ENCODE measurements at regions not wholly inside any gene's neighbourhood (a gene's known extent, or its start where the extent isn't known, plus 50 kb on each side); places are given as distances from the start of the nearest gene placed in this dataset.
"Not testable (repeated sequence)": the region's sequence is repeated elsewhere in the genome, so short reads cannot be mapped to it uniquely, and the experiment has no call there.

GRCh38 chr2:393711-394696 lies 106.1 kb upstream of the ALKAL2 start:
- no peak for DNase-seq

DNA sequence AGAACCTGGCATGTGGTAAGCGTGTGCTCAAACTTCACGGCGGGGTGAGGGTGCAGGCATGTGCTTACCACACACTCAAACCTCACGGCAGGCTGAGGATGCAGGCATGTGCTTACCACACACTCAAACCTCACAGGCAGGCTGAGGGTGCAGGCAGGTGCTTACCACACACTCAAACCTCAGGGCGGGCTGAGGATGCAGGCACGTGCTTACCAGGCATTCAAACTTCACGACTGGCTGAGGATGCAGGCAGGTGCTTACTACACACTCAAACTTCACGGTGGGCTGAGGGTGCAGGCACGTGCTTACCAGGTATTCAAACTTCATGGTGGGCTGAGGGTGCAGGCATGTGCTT lies 105.0 kb upstream of the ALKAL2 start:
- DNase-seq: no peak

GRCh38 chr2:392181-392925 lies 104.5 kb upstream of the ALKAL2 start:
- no peak for DNase-seq

DNA sequence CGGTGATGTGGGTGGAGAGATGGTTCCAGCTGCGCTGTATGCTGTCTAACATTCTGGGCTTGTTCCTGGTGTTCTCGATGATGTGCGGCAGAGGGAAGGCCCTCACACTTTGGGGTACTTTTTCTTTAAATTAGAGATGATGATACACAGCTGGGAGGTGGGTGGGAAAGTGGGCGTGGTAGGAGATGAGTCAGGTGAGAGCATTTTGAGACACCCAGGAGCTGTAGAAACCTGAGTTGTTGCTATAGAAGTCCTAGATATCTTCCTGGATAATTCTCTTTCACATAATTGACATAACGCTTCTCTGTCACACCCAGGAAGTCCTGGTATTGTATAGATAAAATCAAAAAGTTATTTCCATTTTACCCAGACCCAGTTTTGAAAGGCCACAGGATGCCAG lies 103.8 kb upstream of the ALKAL2 start:
- no peak for DNase-seq

GRCh38 chr2:390959-391358 lies 103.1 kb upstream of the ALKAL2 start:
- no peak for DNase-seq

GRCh38 chr2:389985-390384 lies 102.1 kb upstream of the ALKAL2 start:
- not testable (repeated sequence) for DNase-seq

DNA sequence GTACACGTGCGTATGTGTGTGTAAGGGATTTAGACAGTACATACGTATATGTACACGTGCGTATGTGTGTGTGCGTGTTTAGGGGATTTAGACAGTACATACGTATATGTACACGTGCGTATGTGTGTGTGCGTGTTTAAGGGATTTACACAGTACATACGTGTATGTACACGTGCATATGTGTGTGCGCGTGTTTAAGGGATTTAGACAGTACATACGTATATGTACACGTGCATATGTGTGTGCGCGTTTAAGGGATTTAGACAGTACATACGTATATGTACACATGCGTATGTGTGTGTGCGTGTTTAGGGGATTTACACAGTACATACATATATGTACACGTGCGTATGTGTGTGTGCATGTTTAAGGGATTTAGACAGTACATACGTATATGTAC lies 100.9 kb upstream of the ALKAL2 start:
- DNase-seq: not testable (repeated sequence)

DNA sequence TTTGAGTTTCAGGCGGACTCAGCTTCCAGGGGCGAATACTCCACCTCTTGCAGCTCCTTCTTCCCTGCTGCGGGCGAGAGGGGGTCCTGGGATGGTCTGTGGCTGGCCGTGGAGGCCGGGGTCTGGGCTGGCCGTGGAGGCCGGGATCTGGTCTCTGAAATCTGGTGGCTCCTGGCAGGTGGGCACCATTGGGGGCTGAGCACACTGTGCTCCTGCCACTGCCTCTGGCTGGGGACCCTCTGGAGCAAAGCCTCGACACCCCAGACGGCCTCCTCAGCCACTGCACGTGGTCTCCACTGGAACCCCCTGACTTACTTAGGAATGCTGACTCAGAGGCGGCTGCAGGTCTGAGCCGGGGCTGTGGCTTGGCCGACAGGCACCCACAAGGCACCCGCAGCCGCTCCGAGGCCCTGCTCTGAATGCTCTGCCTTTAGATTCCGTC lies 100.1 kb upstream of the ALKAL2 start:
- no peak for DNase-seq

GRCh38 chr2:386406-387103 lies 98.7 kb upstream of the ALKAL2 start:
- no peak for DNase-seq

DNA sequence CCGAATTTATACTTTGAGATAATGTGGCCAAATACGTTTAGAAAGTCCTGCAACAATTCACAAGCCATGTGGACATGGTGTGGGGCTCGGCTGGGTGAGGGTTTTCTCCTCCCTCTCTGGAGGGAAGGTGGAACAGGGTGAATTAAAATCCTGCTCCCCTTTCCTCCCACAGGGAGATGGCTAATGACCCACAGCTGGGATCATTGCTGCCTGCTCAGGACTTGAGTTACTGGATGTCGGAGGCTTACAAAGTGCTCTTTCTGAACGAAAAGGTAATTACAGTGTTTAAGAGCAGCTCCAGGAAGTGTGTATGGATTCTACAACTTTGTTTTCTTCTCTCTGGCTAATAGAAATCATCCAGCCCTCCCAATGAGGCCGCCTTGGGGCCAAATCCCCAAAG lies 97.9 kb upstream of the ALKAL2 start:
- DNase-seq: peak in 1 of 2 experiments; percentile 37

DNA sequence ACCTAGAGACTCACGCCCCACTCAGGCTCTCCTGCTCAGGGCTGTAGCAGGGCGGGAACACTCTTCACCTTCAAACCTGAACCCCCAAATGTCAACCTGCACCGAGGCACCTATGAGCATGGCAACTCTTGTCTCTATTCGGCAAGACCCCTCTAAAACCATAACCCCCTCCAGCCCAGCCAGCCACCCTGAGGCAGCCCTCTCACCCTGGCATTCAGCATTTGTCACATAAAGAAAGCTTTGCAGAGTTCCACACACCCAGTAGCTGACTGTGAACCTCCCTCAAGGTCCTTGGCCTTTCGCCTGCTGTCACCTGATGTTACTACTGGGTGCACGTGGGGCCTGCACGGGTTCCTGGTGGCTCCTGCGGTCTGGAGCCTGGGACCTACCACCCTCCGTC lies 97.2 kb upstream of the ALKAL2 start:
- DNase-seq: no peak

DNA sequence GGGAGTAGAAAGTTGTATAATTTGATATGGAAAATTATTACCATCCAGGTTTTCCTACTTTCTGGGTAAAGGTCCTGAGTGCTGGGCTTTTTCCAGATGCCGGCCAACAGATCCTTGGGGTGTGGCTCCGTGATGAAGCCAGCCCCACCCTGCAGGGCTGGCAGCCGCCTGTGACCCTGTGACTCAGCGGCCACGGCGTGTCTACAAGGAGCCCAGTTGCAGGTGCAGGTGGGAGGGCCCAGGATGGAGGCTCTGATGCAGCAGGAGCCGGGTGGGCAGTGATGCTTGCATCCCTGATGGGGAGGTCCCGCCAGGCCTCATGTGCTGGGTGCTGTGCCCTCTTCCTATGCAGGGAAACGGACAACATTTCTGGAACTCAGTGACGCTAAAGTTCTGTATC lies 96.0 kb upstream of the ALKAL2 start:
- DNase-seq: no peak

DNA sequence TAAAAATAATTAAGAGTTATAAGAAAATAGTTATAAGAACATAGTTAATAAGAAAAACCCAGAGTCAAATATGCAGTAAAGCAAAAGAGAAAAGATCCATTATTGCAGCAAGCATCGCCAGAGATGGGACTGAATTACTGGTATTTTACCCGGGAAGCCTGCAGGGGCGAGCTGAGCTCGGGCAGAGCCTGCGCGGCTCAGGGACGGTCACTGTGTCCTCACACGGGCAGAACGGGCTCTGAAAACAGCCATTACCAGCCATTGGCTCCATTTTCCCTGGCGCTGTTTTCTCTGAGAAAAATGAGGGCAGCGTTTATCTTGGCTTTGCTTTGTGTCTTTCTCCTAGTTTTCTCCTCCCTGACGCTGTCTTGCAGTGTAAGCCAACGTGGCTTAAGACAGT lies 95.3 kb upstream of the ALKAL2 start:
- no peak for DNase-seq

DNA sequence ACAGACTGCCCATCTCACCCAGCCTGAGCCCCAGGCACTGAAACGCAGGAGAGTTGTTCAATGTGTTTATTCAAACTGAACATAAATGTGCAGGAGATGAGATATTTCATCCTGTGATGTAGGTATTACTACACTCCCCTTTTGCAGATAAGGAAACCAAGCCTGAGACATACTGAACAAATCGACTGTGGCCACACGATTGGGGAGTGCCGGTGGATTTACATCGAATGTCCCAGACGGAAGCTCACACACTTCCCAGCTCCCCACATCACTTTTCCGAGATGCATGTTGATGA lies 94.8 kb upstream of the ALKAL2 start:
- DNase-seq: no peak

DNA sequence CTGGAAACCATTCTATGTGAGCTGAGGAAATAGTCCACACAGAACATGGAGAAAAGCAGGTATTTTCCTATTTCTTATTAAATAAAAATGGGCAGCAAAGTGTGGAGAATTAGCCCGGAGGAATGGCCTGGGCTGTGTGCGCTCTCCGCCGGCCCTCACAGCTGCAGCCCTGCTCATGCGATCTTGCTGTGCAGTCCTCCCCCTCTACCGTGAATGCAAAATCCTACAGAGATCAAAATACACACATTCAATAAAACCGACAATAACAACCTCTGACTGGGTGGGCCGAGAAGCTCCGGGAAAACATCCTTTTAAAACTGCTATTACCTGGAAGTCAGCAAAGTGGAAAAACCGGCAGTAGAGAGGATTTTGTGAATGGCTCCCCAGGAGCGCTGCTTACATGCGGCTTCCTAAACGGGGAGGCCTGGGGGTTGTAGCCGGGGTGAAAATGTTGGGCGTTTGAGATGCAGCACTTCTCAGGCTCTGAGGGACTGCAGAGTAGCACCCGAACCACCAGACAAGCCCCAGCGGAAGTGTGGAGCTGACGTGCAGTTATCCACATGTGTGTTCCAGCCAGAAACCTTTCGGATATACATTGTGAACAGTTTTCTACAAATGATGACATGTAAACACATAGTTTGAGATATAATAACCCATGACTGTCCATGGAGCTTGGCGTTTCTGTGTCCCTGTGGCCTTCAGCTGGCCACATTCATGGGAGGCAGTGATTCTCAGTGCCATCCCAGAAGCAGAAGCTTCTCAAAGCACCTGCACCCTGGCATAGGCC lies 94.2 kb upstream of the ALKAL2 start:
- no peak for DNase-seq

- no peak for DNase-seq
Measured at GRCh38 chr2:381181-381580, 93.3 kb upstream of the ALKAL2 start.

GRCh38 chr2:380772-381171 lies 92.9 kb upstream of the ALKAL2 start:
- no peak for DNase-seq

DNA sequence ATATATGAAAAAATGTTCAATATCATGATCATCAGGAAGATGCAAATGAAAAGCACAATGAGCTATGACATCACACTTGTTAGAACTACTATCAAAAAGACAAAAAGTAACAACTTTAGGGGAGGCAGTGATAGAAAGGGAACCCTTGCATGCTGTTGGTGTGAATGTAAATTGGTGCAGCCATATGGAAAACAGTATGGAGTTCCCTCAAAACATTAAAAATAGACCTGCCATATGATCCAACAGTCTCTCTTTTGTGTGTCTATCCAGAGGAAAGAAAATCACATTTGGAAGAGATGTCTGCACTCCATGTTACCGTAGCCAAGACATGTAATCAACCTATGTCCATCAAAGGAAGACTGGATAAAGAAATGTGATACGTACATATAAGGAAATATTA lies 92.3 kb upstream of the ALKAL2 start:
- DNase-seq: no peak

GRCh38 chr2:379778-380177 lies 91.9 kb upstream of the ALKAL2 start:
- DNase-seq: no peak

- no peak for DNase-seq
Measured at GRCh38 chr2:378364-378763, 90.5 kb upstream of the ALKAL2 start.

GRCh38 chr2:377414-377813 lies 89.5 kb upstream of the ALKAL2 start:
- DNase-seq: no peak

DNA sequence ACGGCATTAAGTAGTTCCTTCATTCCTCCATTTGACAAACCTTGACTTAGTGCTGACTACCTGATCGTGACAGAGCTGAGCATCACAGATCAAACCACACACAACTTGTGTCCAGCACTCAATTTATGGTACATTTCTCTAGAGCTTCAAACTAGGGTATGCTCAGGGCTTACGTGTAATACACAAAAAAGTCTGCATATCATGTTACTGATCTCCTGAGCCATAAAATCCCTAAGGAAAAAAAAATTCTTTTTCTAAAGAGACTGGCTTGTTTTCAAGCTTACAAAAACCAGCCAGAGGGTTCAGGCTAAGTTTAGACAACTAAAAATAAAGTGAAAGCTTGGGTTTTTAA lies 88.0 kb upstream of the ALKAL2 start:
- no peak for DNase-seq
